ENCODE measurements at regions not wholly inside any gene's neighbourhood (a gene's known extent, or its start where the extent isn't known, plus 50 kb on each side); places are given as distances from the start of the nearest gene placed in this dataset.

DNA sequence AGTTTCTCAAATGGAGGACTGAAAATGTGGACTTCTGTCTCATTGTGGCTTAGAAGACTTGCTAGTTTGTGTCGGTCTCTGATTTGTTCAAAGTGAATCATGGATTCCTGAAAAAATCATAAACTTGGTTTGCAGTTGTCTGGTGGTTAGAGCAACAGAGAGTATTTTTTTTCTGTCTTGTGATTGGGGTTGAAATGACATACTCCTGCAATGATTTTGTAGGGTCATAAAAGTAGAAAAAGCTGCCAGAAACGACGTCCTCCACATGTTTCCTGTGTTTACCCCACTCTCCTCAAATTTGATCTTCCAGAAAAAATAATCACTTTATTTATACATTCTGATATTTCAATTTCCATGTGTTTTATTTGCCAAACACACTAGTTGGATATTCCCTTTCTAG lies 219.2 kb upstream of the PGR start:
- no peak overlapping the region for H2AFZ ChIP-seq (ENCODE audit: low read depth, low read length)

DNA sequence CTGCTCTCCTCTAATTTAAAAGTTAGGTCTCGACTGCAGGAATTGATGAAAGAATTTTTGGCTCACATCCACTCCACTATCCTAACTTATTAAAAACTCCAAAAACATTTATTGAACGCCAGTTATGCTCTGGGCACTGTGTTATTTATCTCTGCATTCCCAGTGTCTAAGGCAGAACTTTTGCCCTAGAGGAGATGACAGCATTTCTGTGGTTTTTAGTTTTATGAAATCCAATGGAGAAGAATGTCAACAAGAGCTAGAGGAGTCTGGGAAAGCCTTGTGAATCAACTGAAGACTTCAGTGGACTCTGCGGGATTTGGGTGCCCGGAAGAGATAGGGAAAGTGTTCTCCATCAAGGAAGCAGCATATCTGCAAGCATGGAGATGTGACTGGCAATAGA lies 217.0 kb upstream of the PGR start:
- no peaks in the 10 kb centered on the region for H3K9me3 ChIP-seq (ENCODE audit: low read length)
- no peaks in the 10 kb centered on the region for H3K36me3 ChIP-seq (ENCODE audit: insufficient read depth, low read length)
- no peaks in the 10 kb centered on the region for H3F3A ChIP-seq (ENCODE audit: insufficient read depth, low read length, poor library complexity, severe bottlenecking)
- no peaks in the 10 kb centered on the region for H3K27me3 ChIP-seq (ENCODE audit: insufficient read depth, low read depth, low read length)
- H3K9me2 ChIP-seq (ENCODE audit: insufficient read depth, low read length): no peaks in the 10 kb centered on the region
- H3K79me2 ChIP-seq (replicated peaks; ENCODE audit: insufficient read depth, low read length): no peaks in the 10 kb centered on the region
- H3K27ac ChIP-seq (ENCODE audit: low read length): no peak overlapping the region
- no peak overlapping the region for H2AFZ ChIP-seq (ENCODE audit: low read depth, low read length)
- TF ChIP-seq TAF1 (IDR thresholded peaks at IDR 0.05; ENCODE audit: low read depth) (no peak), RAD21 (conservative IDR thresholded peaks at IDR 0.05) (no peak)
- TF ChIP-seq, protein P1, sequence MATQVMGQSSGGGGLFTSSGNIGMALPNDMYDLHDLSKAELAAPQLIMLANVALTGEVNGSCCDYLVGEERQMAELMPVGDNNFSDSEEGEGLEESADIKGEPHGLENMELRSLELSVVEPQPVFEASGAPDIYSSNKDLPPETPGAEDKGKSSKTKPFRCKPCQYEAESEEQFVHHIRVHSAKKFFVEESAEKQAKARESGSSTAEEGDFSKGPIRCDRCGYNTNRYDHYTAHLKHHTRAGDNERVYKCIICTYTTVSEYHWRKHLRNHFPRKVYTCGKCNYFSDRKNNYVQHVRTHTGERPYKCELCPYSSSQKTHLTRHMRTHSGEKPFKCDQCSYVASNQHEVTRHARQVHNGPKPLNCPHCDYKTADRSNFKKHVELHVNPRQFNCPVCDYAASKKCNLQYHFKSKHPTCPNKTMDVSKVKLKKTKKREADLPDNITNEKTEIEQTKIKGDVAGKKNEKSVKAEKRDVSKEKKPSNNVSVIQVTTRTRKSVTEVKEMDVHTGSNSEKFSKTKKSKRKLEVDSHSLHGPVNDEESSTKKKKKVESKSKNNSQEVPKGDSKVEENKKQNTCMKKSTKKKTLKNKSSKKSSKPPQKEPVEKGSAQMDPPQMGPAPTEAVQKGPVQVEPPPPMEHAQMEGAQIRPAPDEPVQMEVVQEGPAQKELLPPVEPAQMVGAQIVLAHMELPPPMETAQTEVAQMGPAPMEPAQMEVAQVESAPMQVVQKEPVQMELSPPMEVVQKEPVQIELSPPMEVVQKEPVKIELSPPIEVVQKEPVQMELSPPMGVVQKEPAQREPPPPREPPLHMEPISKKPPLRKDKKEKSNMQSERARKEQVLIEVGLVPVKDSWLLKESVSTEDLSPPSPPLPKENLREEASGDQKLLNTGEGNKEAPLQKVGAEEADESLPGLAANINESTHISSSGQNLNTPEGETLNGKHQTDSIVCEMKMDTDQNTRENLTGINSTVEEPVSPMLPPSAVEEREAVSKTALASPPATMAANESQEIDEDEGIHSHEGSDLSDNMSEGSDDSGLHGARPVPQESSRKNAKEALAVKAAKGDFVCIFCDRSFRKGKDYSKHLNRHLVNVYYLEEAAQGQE (IDR thresholded peaks at IDR 0.05; ENCODE audit: borderline replicate concordance): no peak
- TF ChIP-seq, protein P2, sequence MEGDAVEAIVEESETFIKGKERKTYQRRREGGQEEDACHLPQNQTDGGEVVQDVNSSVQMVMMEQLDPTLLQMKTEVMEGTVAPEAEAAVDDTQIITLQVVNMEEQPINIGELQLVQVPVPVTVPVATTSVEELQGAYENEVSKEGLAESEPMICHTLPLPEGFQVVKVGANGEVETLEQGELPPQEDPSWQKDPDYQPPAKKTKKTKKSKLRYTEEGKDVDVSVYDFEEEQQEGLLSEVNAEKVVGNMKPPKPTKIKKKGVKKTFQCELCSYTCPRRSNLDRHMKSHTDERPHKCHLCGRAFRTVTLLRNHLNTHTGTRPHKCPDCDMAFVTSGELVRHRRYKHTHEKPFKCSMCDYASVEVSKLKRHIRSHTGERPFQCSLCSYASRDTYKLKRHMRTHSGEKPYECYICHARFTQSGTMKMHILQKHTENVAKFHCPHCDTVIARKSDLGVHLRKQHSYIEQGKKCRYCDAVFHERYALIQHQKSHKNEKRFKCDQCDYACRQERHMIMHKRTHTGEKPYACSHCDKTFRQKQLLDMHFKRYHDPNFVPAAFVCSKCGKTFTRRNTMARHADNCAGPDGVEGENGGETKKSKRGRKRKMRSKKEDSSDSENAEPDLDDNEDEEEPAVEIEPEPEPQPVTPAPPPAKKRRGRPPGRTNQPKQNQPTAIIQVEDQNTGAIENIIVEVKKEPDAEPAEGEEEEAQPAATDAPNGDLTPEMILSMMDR (IDR thresholded peaks at IDR 0.05; ENCODE audit: poor library complexity, severe bottlenecking): no peak
- no peaks in the 10 kb centered on the region for H4K20me1 ChIP-seq (ENCODE audit: insufficient read depth)
- H3K9ac ChIP-seq (ENCODE audit: low read length): no peak overlapping the region
- H3K4me3 ChIP-seq (ENCODE audit: low read length): no peak overlapping the region
- no peak overlapping the region for H3K4me2 ChIP-seq (ENCODE audit: low read length)

More for the DNA sequence above, 219.2 kb upstream of the PGR start:
- H4K20me1 ChIP-seq (ENCODE audit: insufficient read depth): no peaks in the 10 kb centered on the region
- TF ChIP-seq EZH2 (IDR thresholded peaks at IDR 0.05; ENCODE audit: borderline replicate concordance, insufficient read depth, low read length, poor library complexity, severe bottlenecking): no peak
- TF ChIP-seq TAF1 (IDR thresholded peaks at IDR 0.05; ENCODE audit: low read depth): no peak
- TF ChIP-seq MXI1 (conservative IDR thresholded peaks at IDR 0.05; ENCODE audit: poor library complexity, severe bottlenecking): no peak
- TF ChIP-seq EP300 (conservative IDR thresholded peaks at IDR 0.05; ENCODE audit: poor library complexity, severe bottlenecking): no peak
- TF ChIP-seq SMC3 (conservative IDR thresholded peaks at IDR 0.05; ENCODE audit: poor library complexity): no peak
- TF ChIP-seq POLR2AphosphoS5 (IDR thresholded peaks at IDR 0.05): no peak
- TF ChIP-seq, protein P2 (IDR thresholded peaks at IDR 0.05; ENCODE audit: poor library complexity, severe bottlenecking): no peak
- TF ChIP-seq, protein P1 (IDR thresholded peaks at IDR 0.05; ENCODE audit: borderline replicate concordance): no peak
- TF ChIP-seq RAD21 (conservative IDR thresholded peaks at IDR 0.05): no peak
- H3K79me2 ChIP-seq (replicated peaks; ENCODE audit: insufficient read depth, low read length): no peaks in the 10 kb centered on the region
- H3F3A ChIP-seq (ENCODE audit: insufficient read depth, low read length, poor library complexity, severe bottlenecking): no peaks in the 10 kb centered on the region
- H3K36me3 ChIP-seq (ENCODE audit: insufficient read depth, low read length): no peaks in the 10 kb centered on the region
- no peaks in the 10 kb centered on the region for H3K9me3 ChIP-seq (ENCODE audit: low read length)
- H3K27me3 ChIP-seq (ENCODE audit: insufficient read depth, low read depth, low read length): no peaks in the 10 kb centered on the region
- no peak overlapping the region for H3K4me2 ChIP-seq (ENCODE audit: low read length)
- no peak overlapping the region for H3K4me3 ChIP-seq (ENCODE audit: low read length)
- H3K9me2 ChIP-seq (ENCODE audit: insufficient read depth, low read length): no peaks in the 10 kb centered on the region
- H3K9ac ChIP-seq (ENCODE audit: low read length): no peak overlapping the region
- H3K27ac ChIP-seq (ENCODE audit: low read length): no peak overlapping the region

Measured in neural cell (in vitro differentiated cells).